SU-DHL-6 (cell line): ENCODE measurements at regions not wholly inside any gene's neighbourhood (a gene's known extent, or its start where the extent isn't known, plus 50 kb on each side); places are given as distances from the start of the nearest gene placed in this dataset.

Experiments
- H2AFZ ChIP-seq: fragments of 200-600 bp; sonication (generic); 2 replicates; pipeline ENCODE4 v1.6.1; 2014; ENCODE audit warnings: low read depth, mild to moderate bottlenecking, moderate library complexity, mixed read lengths, antibody characterized with exemption, low read length; ENCODE audit not compliant: severe bottlenecking
- H3F3A ChIP-seq: fragments of 200-600 bp; shearing (Covaris generic); 2 replicates; pipeline ENCODE4 v1.6.0; 2016; ENCODE audit warnings: antibody characterized with exemption, mild to moderate bottlenecking; ENCODE audit not compliant: insufficient read depth
- H3K27ac ChIP-seq: fragments of 200-600 bp; sonication (generic); 2 replicates; pipeline ENCODE4 v1.5.1; 2016; ENCODE audit warnings: low read depth, mild to moderate bottlenecking, low read length, moderate library complexity, mixed read lengths
- H3K27me3 ChIP-seq: fragments of 200-600 bp; sonication (generic), shearing (Covaris generic); 2 replicates; pipeline ENCODE4 v1.6.0; 2014; ENCODE audit warnings: mild to moderate bottlenecking, low read length
- H3K36me3 ChIP-seq: fragments of 200-600 bp; sonication (generic); 2 replicates; pipeline ENCODE4 v1.6.1; 2014; ENCODE audit warnings: mild to moderate bottlenecking, low read length, mixed read lengths
- H3K4me2 ChIP-seq: fragments of 300-600, 200-600 bp; shearing (Covaris generic), sonication (generic); 2 replicates; pipeline ENCODE4 v1.6.0; 2014; ENCODE audit warnings: low read length, low read depth, mild to moderate bottlenecking; ENCODE audit not compliant: poor library complexity, severe bottlenecking
- H3K4me3 ChIP-seq: fragments of 200-600 bp; sonication (generic); 2 replicates; pipeline ENCODE4 v1.5.1; 2014; ENCODE audit warnings: antibody characterized with exemption, low read length, mild to moderate bottlenecking, mixed read lengths; ENCODE audit not compliant: insufficient read depth, poor library complexity, severe bottlenecking
- H3K79me2 ChIP-seq: fragments of 200-600 bp; sonication (generic); 2 replicates; pipeline ENCODE4 v1.6.1; 2014; ENCODE audit warnings: mild to moderate bottlenecking, low read length, moderate library complexity; ENCODE audit not compliant: insufficient read depth
- H3K9ac ChIP-seq: fragments of 200-600 bp; sonication (generic); 2 replicates; pipeline ENCODE4 v1.7.0; 2014; ENCODE audit warnings: mild to moderate bottlenecking, low read length
- H3K9me2 ChIP-seq: fragments of 200-600 bp; sonication (generic); replicated peaks from 2 replicates; pipeline ENCODE4 v1.6.1; 2014; ENCODE audit warnings: low read length; ENCODE audit not compliant: insufficient read depth
- H3K9me3 ChIP-seq: fragments of 200-600 bp; sonication (generic); 2 replicates; pipeline ENCODE4 v1.6.1; 2014; ENCODE audit warnings: low read length, mixed read lengths; ENCODE audit not compliant: insufficient read depth
- H4K20me1 ChIP-seq: fragments of 200-600 bp; sonication (generic); 2 replicates; pipeline ENCODE4 v1.6.1; 2014; ENCODE audit warnings: low read depth, mild to moderate bottlenecking, antibody characterized with exemption, low read length, moderate library complexity, mixed read lengths
- CTCF ChIP-seq: fragments of 200-600 bp; sonication (generic); IDR thresholded peaks from one replicate; pipeline ENCODE4 v1.5.1; 2017; ENCODE audit warnings: antibody characterized with exemption, mild to moderate bottlenecking, low read length, moderate library complexity; ENCODE audit not compliant: insufficient read depth, poor library complexity, severe bottlenecking
- EZH2phosphoT487 ChIP-seq: fragments of 200-600 bp; sonication (generic), shearing (Covaris generic); conservative IDR thresholded peaks from 2 replicates; pipeline ENCODE4 v1.6.1; 2018; ENCODE audit warnings: mild to moderate bottlenecking, antibody characterized with exemption, low read length, moderate library complexity, mixed read lengths

- no peak overlapping the region for H3K4me2 ChIP-seq
- TF ChIP-seq CTCF = no peak
- no peak for TF ChIP-seq EZH2phosphoT487
- no peak overlapping the region for H2AFZ ChIP-seq
- no peak overlapping the region for H3K4me3 ChIP-seq
- no peaks in the 10 kb centered on the region for H3K9me2 ChIP-seq
- H3K79me2 ChIP-seq = no peaks in the 10 kb centered on the region
- no peak overlapping the region for H3K27ac ChIP-seq
- H3K36me3 ChIP-seq = no peaks in the 10 kb centered on the region
- no peaks in the 10 kb centered on the region for H3K9me3 ChIP-seq
- no peaks in the 10 kb centered on the region for H3K27me3 ChIP-seq
- no peaks in the 10 kb centered on the region for H3F3A ChIP-seq
- H4K20me1 ChIP-seq = no peaks in the 10 kb centered on the region
- no peak overlapping the region for H3K9ac ChIP-seq
These were observed 993.4 kb upstream of the FAT3 start for GRCh38 chr11:91231226-91231625.

- TF ChIP-seq CTCF = no peak
- no peak for TF ChIP-seq EZH2phosphoT487
- Histone ChIP-seq H3K79me2 (no peaks in the 10 kb centered on the region), H2AFZ (no peak overlapping the region), H4K20me1 (no peaks in the 10 kb centered on the region), H3K4me3 (no peak overlapping the region), H3K27ac (no peak overlapping the region), H3K4me2 (no peak overlapping the region), H3F3A (no peaks in the 10 kb centered on the region), H3K9me2 (no peaks in the 10 kb centered on the region), H3K9me3 (no peaks in the 10 kb centered on the region), H3K27me3 (no peaks in the 10 kb centered on the region), H3K36me3 (no peaks in the 10 kb centered on the region), H3K9ac (no peak overlapping the region)
These were observed 994.0 kb upstream of the FAT3 start for GRCh38 chr11:91230647-91231046.

GRCh38 chr11:91222830-91223229, 1000.0 kb upstream of the CHORDC1 start:
- Histone ChIP-seq H3K27me3 (no peaks in the 10 kb centered on the region), H3K9me2 (no peaks in the 10 kb centered on the region), H3K4me3 (no peak overlapping the region), H3K9ac (no peak overlapping the region), H3K36me3 (no peaks in the 10 kb centered on the region), H2AFZ (no peak overlapping the region), H3K27ac (no peak overlapping the region), H3K4me2 (no peak overlapping the region), H3K79me2 (no peaks in the 10 kb centered on the region), H3K9me3 (no peaks in the 10 kb centered on the region), H3F3A (no peaks in the 10 kb centered on the region), H4K20me1 (no peaks in the 10 kb centered on the region)
- TF ChIP-seq CTCF = no peak
- no peak for TF ChIP-seq EZH2phosphoT487
